ENCODE measurements at regions not wholly inside any gene's neighbourhood (a gene's known extent, or its start where the extent isn't known, plus 50 kb on each side); places are given as distances from the start of the nearest gene placed in this dataset.
"Not testable (repeated sequence)": the region's sequence is repeated elsewhere in the genome, so short reads cannot be mapped to it uniquely, and the experiment has no call there.

- no peak overlapping the region for H3K4me3 ChIP-seq (ENCODE audit: low read depth, low read length)
- no peaks in the 10 kb centered on the region for H3K27me3 ChIP-seq (replicated peaks; ENCODE audit: control insufficient read depth, insufficient read depth, low read length)
- peak in 1 of 2 experiments; percentile 13 for DNase-seq
- H3K4me3 Mint-ChIP-seq (ENCODE audit: unreplicated experiment): no peak overlapping the region
- no peak for TF ChIP-seq CTCF (IDR thresholded peaks at IDR 0.05; ENCODE audit: insufficient read depth in 1 of 2, low read depth in 1 of 2, low read length in 1 of 2, severe bottlenecking in 1 of 2, unreplicated experiment in 1 of 2)
- no peaks in the 10 kb centered on the region for H3K36me3 Mint-ChIP-seq (ENCODE audit: insufficient read depth, unreplicated experiment)
- no TSS peak for BruUV-seq (replicated peaks)
- H3K9me3 Mint-ChIP-seq (ENCODE audit: unreplicated experiment): no peaks in the 10 kb centered on the region
- POLR2A ChIA-PET: no interaction called here
- intact Hi-C loops (cut with micrococcal nuclease; ENCODE audit: unreplicated experiment): no loop called here
- no peaks in the 10 kb centered on the region for H3K9me3 ChIP-seq
- peaks cover 6% of the 10 kb centered on the region for H3K4me1 Mint-ChIP-seq (ENCODE audit: low read depth, unreplicated experiment)
- no peaks in the 10 kb centered on the region for H3K4me1 ChIP-seq
- H3K27ac Mint-ChIP-seq (ENCODE audit: unreplicated experiment): no peak overlapping the region
- CTCF ChIA-PET: no interaction called here
- no peaks in the 10 kb centered on the region for H3K36me3 ChIP-seq (ENCODE audit: control insufficient read depth, insufficient read depth, low read length)
- peaks cover 33% of the 10 kb centered on the region for H3K27me3 Mint-ChIP-seq (ENCODE audit: insufficient read depth, unreplicated experiment)
These were observed 61.2 kb upstream of the MRPS9 start for GRCh38 chr2:104976603-104977120.

- Mint-ChIP-seq H3K4me3 (ENCODE audit: unreplicated experiment) (no peak overlapping the region), H3K4me1 (ENCODE audit: low read depth, unreplicated experiment) (peaks cover 6% of the 10 kb centered on the region), H3K36me3 (ENCODE audit: insufficient read depth, unreplicated experiment) (no peaks in the 10 kb centered on the region), H3K9me3 (ENCODE audit: unreplicated experiment) (no peaks in the 10 kb centered on the region), H3K27ac (ENCODE audit: unreplicated experiment) (no peak overlapping the region), H3K27me3 (ENCODE audit: insufficient read depth, unreplicated experiment) (peaks cover 24% of the 10 kb centered on the region)
- CTCF ChIA-PET: no interaction called here
- H3K4me3 ChIP-seq (ENCODE audit: low read depth, low read length): no peak overlapping the region
- H3K36me3 ChIP-seq (ENCODE audit: control insufficient read depth, insufficient read depth, low read length): no peaks in the 10 kb centered on the region
- BruUV-seq (replicated peaks): no TSS peak
- POLR2A ChIA-PET: no interaction called here
- no peak for TF ChIP-seq CTCF (IDR thresholded peaks at IDR 0.05; ENCODE audit: insufficient read depth in 1 of 2, low read depth in 1 of 2, low read length in 1 of 2, severe bottlenecking in 1 of 2, unreplicated experiment in 1 of 2)
- H3K27me3 ChIP-seq (replicated peaks; ENCODE audit: control insufficient read depth, insufficient read depth, low read length): no peaks in the 10 kb centered on the region
- H3K4me1 ChIP-seq: no peaks in the 10 kb centered on the region
- DNase-seq: no peak
- H3K9me3 ChIP-seq: no peaks in the 10 kb centered on the region
- intact Hi-C loops (cut with micrococcal nuclease; ENCODE audit: unreplicated experiment): no loop called here
These were observed 59.9 kb upstream of the MRPS9 start for GRCh38 chr2:104977958-104978357.

GRCh38 chr2:104979786-104980185, 58.1 kb upstream of the MRPS9 start:
- H3K27me3 Mint-ChIP-seq (ENCODE audit: insufficient read depth, unreplicated experiment): peaks cover 25% of the 10 kb centered on the region
- H3K27me3 ChIP-seq (replicated peaks; ENCODE audit: control insufficient read depth, insufficient read depth, low read length); intact Hi-C loops (cut with micrococcal nuclease; ENCODE audit: unreplicated experiment); H3K36me3 ChIP-seq (ENCODE audit: control insufficient read depth, insufficient read depth, low read length); DNase-seq; H3K36me3 Mint-ChIP-seq (ENCODE audit: insufficient read depth, unreplicated experiment); BruUV-seq (replicated peaks); CTCF ChIA-PET; H3K9me3 ChIP-seq; POLR2A ChIA-PET; H3K4me1 Mint-ChIP-seq (ENCODE audit: low read depth, unreplicated experiment); H3K4me3 ChIP-seq (ENCODE audit: low read depth, low read length); H3K4me3 Mint-ChIP-seq (ENCODE audit: unreplicated experiment); H3K27ac Mint-ChIP-seq (ENCODE audit: unreplicated experiment); H3K9me3 Mint-ChIP-seq (ENCODE audit: unreplicated experiment); H3K4me1 ChIP-seq: not testable (repeated sequence)

GRCh38 chr2:104982111-104982510, 55.8 kb upstream of the MRPS9 start:
- POLR2A ChIA-PET: no interaction called here
- no peaks in the 10 kb centered on the region for H3K9me3 ChIP-seq
- no peaks in the 10 kb centered on the region for H3K4me1 ChIP-seq
- Mint-ChIP-seq H3K4me3 (ENCODE audit: unreplicated experiment) (no peak overlapping the region), H3K27me3 (ENCODE audit: insufficient read depth, unreplicated experiment) (peaks cover 16% of the 10 kb centered on the region), H3K4me1 (ENCODE audit: low read depth, unreplicated experiment) (peaks cover 6% of the 10 kb centered on the region), H3K27ac (ENCODE audit: unreplicated experiment) (no peak overlapping the region), H3K36me3 (ENCODE audit: insufficient read depth, unreplicated experiment) (no peaks in the 10 kb centered on the region), H3K9me3 (ENCODE audit: unreplicated experiment) (no peaks in the 10 kb centered on the region)
- no peak overlapping the region for H3K4me3 ChIP-seq (ENCODE audit: low read depth, low read length)
- no peak for DNase-seq
- no peaks in the 10 kb centered on the region for H3K27me3 ChIP-seq (replicated peaks; ENCODE audit: control insufficient read depth, insufficient read depth, low read length)
- intact Hi-C loops (cut with micrococcal nuclease; ENCODE audit: unreplicated experiment): no loop called here
- no peaks in the 10 kb centered on the region for H3K36me3 ChIP-seq (ENCODE audit: control insufficient read depth, insufficient read depth, low read length)
- CTCF ChIA-PET: no interaction called here
- no peak for TF ChIP-seq CTCF (IDR thresholded peaks at IDR 0.05; ENCODE audit: insufficient read depth in 1 of 2, low read depth in 1 of 2, low read length in 1 of 2, severe bottlenecking in 1 of 2, unreplicated experiment in 1 of 2)
- BruUV-seq (replicated peaks): no TSS peak
